ENCODE measurements at regions not wholly inside any gene's neighbourhood (a gene's known extent, or its start where the extent isn't known, plus 50 kb on each side); places are given as distances from the start of the nearest gene placed in this dataset.

DNA sequence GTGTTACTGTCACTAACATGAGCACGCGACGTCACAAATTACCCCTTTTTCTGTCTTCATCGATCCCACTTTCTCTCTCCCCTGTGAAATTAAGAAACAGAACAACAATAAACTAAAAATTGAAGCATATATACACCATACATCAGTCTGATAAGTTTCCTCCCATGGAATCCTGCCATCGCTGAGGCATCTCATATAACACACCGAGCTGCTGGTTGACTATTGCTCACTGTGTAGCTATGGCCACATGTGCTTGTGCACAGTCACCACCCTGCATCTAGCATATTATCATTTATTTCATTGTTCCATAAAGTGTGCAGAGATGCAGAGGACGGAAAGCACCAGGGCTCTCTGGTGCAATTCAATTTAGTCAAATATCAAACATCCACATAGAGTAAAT lies 777.9 kb upstream of the ARRDC4 start:
- TF ChIP-seq CTCF (IDR thresholded peaks at IDR 0.05) (no peak), JUN (CRISPR knock-in tag; IDR thresholded peaks at IDR 0.05) (no peak)

Measured in WTC11 (cell line).